Heart right ventricle (tissue), 16 donors: ENCODE measurements at regions not wholly inside any gene's neighbourhood (a gene's known extent, or its start where the extent isn't known, plus 50 kb on each side); places are given as distances from the start of the nearest gene placed in this dataset.
A peak's percentile ranks its signal among the peaks of the same experiment; 100 is the strongest.

Experiments used
- ATAC-seq, 8 donors: fragments of 200-7000 bp; cut with Tn5 transposase; one replicate each; pipeline ENCODE4 v1.9.1; 2020; ENCODE audit warnings: mild to moderate bottlenecking in 8 of 8, moderate library complexity in 8 of 8, moderate number of reproducible peaks in 1 of 8
- DNase-seq, 2 donors: peaks; one replicate each; pipeline ENCODE4 v3.0.0-alpha.2; 2020
- H3K27ac ChIP-seq, 10 donors: fragments of 200-600 bp; sonication (generic) in 2 of 10; one replicate each; pipeline versions ENCODE4 v1.5.0 to v1.8.0; 2020 to 2022; ENCODE audit warnings: mild to moderate bottlenecking in 3 of 10
- H3K27me3 ChIP-seq, 7 donors: fragments of 200-600 bp; one replicate each; pipeline ENCODE4 v1.8.0; 2021 to 2022; ENCODE audit warnings: mild to moderate bottlenecking in 2 of 7
- H3K36me3 ChIP-seq, 9 donors: fragments of 200-600 bp; sonication (generic) in 1 of 9; one replicate each; pipeline versions ENCODE4 v1.5.0 to v1.8.0; 2020 to 2022; ENCODE audit warnings: mild to moderate bottlenecking in 2 of 9
- H3K4me1 ChIP-seq, 9 donors: fragments of 200-600 bp; sonication (generic) in 1 of 9; one replicate each; pipeline versions ENCODE4 v1.5.0 to v1.8.0; 2020 to 2022; ENCODE audit warnings: mild to moderate bottlenecking in 4 of 9
- H3K4me3 ChIP-seq, 10 donors: fragments of 200-600 bp; sonication (generic) in 2 of 10; one replicate each; pipeline versions ENCODE4 v1.5.0 to v1.8.0; 2020 to 2022; ENCODE audit warnings: mild to moderate bottlenecking in 7 of 10, moderate library complexity in 2 of 10
- H3K9me3 ChIP-seq, 11 donors: fragments of 200-600 bp in 10 of 11; sonication (generic) in 2 of 11; one replicate each; pipeline versions ENCODE4 v1.5.0 to v1.8.0; 2013 to 2022; ENCODE audit warnings: mild to moderate bottlenecking in 2 of 11, control low read depth in 1 of 11, moderate library complexity in 1 of 11
- WGBS, 2 donors: extraction: QIAGEN DNeasy Blood & Tissue Kit; methylation state at CpG; one replicate each; pipeline ENCODE4 v1.1.7; 2013; ENCODE audit warnings: inconsistent platforms in 1 of 2; 5-methylcytosine and 5-hydroxymethylcytosine counted together
- intact Hi-C, 10 donors: fragments of 100-400 bp; cut with DNase I; formaldehyde crosslinking; loops; one replicate each; pipeline versions ENCODE4 v1.11.1 to v1.14.2; 2022
- TF ChIP-seq, protein P1 (sequence below), 9 donors: fragments of 200-600 bp; sonication (generic) in 2 of 9; IDR thresholded peaks; one replicate each; pipeline versions ENCODE4 v1.5.0 to v1.8.0; 2021 to 2022; ENCODE audit warnings: antibody characterized with exemption in 9 of 9, mild to moderate bottlenecking in 5 of 9, moderate library complexity in 1 of 9
- donor health status: Arrhythmogenic right ventricular cardiomyopathy.
- donor health status: ischemic (EF 13 %, LVEDD 7.1; RV severe dilation, severe dysfunction).
- donor health status: healthy with polysubstance abuse.
- donor health status: DM: no; HTN: yes; CAD: no.
- donor health status: DM: no; HTN: no; CAD: no.
- donor health status: ischemic (EF 25% LVEDD 6.9; RV normal size, moderate dysfunction).
- donor health status: ischemic (EF 25% LVEDD 5.7; RV mildly dilated, moderate dysfunction).
- donor health status: healthy.
- donor health status: DM: yes; HTN: yes; CAD: no.
- donor health status: Ischemic cardiomyopathy.
- donor health status: ischemic (EF 35%, LVEDD 5.7; RV mildly dilated, moderate dysfunction).
- donor health status: nonischemic (EF 11% LVEDD 7.7; RV severe dilation, severe dysfunction).
- donor health status: DM: yes; HTN: yes; CAD: no.
- donor health status: PGD.
- donor health status: ischemic (EF 29% LVEDD 5.4; RV normal size, mild dysfunction).
- donor health status: nonischemic (EF 23%, LVEDD 6.1; RV moderate dilation, normal function).

- ATAC-seq (no peak), DNase-seq (no peak)
- Histone ChIP-seq H3K9me3 (no peaks in the 10 kb centered on the region), H3K36me3 (no peaks in the 10 kb centered on the region), H3K27ac (no peak overlapping the region), H3K27me3 (no peaks in the 10 kb centered on the region), H3K4me3 (no peak overlapping the region), H3K4me1 (no peaks in the 10 kb centered on the region)
- intact Hi-C loops, result no loop called here
- WGBS, 2 donors, result 77% methylated on average over 4 of the region's 4 CpGs
- TF ChIP-seq, protein P1, sequence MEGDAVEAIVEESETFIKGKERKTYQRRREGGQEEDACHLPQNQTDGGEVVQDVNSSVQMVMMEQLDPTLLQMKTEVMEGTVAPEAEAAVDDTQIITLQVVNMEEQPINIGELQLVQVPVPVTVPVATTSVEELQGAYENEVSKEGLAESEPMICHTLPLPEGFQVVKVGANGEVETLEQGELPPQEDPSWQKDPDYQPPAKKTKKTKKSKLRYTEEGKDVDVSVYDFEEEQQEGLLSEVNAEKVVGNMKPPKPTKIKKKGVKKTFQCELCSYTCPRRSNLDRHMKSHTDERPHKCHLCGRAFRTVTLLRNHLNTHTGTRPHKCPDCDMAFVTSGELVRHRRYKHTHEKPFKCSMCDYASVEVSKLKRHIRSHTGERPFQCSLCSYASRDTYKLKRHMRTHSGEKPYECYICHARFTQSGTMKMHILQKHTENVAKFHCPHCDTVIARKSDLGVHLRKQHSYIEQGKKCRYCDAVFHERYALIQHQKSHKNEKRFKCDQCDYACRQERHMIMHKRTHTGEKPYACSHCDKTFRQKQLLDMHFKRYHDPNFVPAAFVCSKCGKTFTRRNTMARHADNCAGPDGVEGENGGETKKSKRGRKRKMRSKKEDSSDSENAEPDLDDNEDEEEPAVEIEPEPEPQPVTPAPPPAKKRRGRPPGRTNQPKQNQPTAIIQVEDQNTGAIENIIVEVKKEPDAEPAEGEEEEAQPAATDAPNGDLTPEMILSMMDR (IDR thresholded peaks at IDR 0.05), result peak in 6 of 9 donors; percentile 13 to 35 (median 27)
These were observed 693.8 kb downstream of the DNAH5 start for GRCh38 chr5:13250464-13251291.

GRCh38 chr5:13249854-13250253 lies 694.6 kb downstream of the DNAH5 start:
- H3K4me3 ChIP-seq, result no peak overlapping the region
- H3K36me3 ChIP-seq, result no peaks in the 10 kb centered on the region
- no peaks in the 10 kb centered on the region for H3K4me1 ChIP-seq
- DNase-seq, result no peak
- H3K27me3 ChIP-seq, result no peaks in the 10 kb centered on the region
- peaks cover 0 to 4% (median 0%) of the 10 kb centered on the region in 11 donors for H3K9me3 ChIP-seq
- intact Hi-C loops, result no loop called here
- 87 to 94% methylated on average over 1 of the region's 1 CpG for WGBS, 2 donors
- ATAC-seq, result no peak
- TF ChIP-seq, protein P1 (IDR thresholded peaks at IDR 0.05), result no peak
- no peak overlapping the region for H3K27ac ChIP-seq

GRCh38 chr5:13248253-13248652 lies 696.2 kb downstream of the DNAH5 start:
- 45 to 59% methylated on average over 3 of the region's 3 CpGs for WGBS, 2 donors
- H3K4me3 ChIP-seq, result no peak overlapping the region
- intact Hi-C loops, result no loop called here
- peaks cover 0 to 19% (median 0%) of the 10 kb centered on the region in 11 donors for H3K9me3 ChIP-seq
- no peaks in the 10 kb centered on the region for H3K27me3 ChIP-seq
- no peak overlapping the region for H3K27ac ChIP-seq
- no peak for DNase-seq
- no peaks in the 10 kb centered on the region for H3K4me1 ChIP-seq
- TF ChIP-seq, protein P1 (IDR thresholded peaks at IDR 0.05), result no peak
- H3K36me3 ChIP-seq, result no peaks in the 10 kb centered on the region
- ATAC-seq, result no peak

DNA sequence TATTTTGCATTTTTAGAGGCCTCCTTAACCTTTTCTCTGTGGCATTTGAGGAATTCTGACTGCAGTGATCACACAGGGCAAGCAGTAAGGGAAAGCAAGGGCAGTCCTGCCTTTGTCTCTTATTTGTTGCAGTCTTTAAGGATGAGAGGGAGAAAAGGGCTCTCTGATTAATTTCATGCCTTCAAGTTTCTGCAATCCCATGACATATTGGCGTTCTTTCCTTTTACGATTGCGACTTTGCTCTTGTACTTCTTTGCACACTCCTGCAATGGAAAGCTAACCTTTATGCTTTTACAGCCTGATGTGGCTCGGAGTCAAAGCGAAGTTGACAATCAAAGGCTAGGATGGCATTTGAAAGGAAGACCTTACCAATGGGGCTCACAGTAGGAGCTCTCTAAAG lies 698.4 kb downstream of the DNAH5 start:
- WGBS, 2 donors, result 81% methylated on average over 5 of the region's 5 CpGs

More for the DNA sequence above, 698.4 kb downstream of the DNAH5 start:
- Histone ChIP-seq H3K4me3 (no peak overlapping the region), H3K4me1 (no peaks in the 10 kb centered on the region), H3K36me3 (no peaks in the 10 kb centered on the region), H3K9me3 (peaks cover 0 to 19% (median 0%) of the 10 kb centered on the region in 11 donors), H3K27me3 (no peaks in the 10 kb centered on the region), H3K27ac (no peak overlapping the region)
- intact Hi-C loops, result no loop called here
- DNase-seq, result no peak
- no peak for ATAC-seq
- TF ChIP-seq, protein P1 (IDR thresholded peaks at IDR 0.05), result no peak
